Ascending aorta (tissue), 2 donors: ENCODE measurements at regions not wholly inside any gene's neighbourhood (a gene's known extent, or its start where the extent isn't known, plus 50 kb on each side); places are given as distances from the start of the nearest gene placed in this dataset.

Experiments
- DNase-seq, 2 donors: peaks; one replicate each; pipeline ENCODE4 v3.0.0-alpha.2; 2019; ENCODE audit warnings: low spot score in 2 of 2
- H3K27ac ChIP-seq, 2 donors: fragments of 200-600 bp; sonication (generic); one replicate each; pipeline ENCODE4 v1.5.1; 2016 to 2017; ENCODE audit warnings: mild to moderate bottlenecking in 1 of 2
- H3K27me3 ChIP-seq: fragments of 200-600 bp; sonication (generic); one replicate; pipeline ENCODE4 v1.5.1; 2017
- H3K36me3 ChIP-seq, 2 donors: fragments of 200-600 bp; sonication (generic); one replicate each; pipeline ENCODE4 v1.5.1; 2016
- H3K4me1 ChIP-seq, 2 donors: fragments of 200-600 bp; sonication (generic); one replicate each; pipeline ENCODE4 v1.5.1; 2016 to 2017; ENCODE audit warnings: mild to moderate bottlenecking in 1 of 2
- H3K4me3 ChIP-seq, 2 donors: fragments of 200-600 bp; sonication (generic); one replicate each; pipeline ENCODE4 v1.5.1; 2016 to 2017; ENCODE audit warnings: mild to moderate bottlenecking in 1 of 2
- H3K9me3 ChIP-seq, 2 donors: fragments of 200-600 bp; sonication (generic); one replicate each; pipeline ENCODE4 v1.5.1; 2016
- intact Hi-C: fragments of 100-400 bp; cut with DNase I; formaldehyde crosslinking; loops from one replicate; pipeline ENCODE4 v1.15.1; 2023
- TF ChIP-seq, protein P1 (sequence below), 3 experiments: fragments of 200-600 bp in 2 of 3; fragments of 450-650 bp in 1 of 3; sonication (generic) in 2 of 3; IDR thresholded peaks; one replicate each; pipeline ENCODE4 v1.5.1; 2016 to 2019; ENCODE audit warnings: antibody characterized with exemption in 3 of 3, mild to moderate bottlenecking in 1 of 3, moderate library complexity in 1 of 3

DNA sequence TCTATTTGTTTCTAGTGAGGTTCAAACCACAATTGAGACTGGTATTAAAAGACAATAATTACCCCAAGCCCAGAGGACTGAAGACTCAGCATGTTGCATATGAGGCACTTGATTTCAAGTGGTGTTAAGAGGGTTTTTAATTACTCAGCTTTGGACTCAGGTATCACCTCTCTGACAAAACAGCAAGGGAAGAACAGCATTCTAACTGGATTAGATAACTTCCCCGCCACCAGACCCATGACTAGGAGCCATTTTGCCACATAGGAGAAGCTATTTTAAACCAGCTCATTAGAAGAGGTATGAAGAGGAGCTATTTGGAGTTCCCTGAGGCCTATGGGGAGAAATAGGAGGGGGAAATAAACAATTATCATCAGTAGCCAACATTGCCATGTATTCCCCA, 226.1 kb upstream of the TOX3 start:
- no peak for DNase-seq
- intact Hi-C loops: no loop called here
- TF ChIP-seq, protein P1, sequence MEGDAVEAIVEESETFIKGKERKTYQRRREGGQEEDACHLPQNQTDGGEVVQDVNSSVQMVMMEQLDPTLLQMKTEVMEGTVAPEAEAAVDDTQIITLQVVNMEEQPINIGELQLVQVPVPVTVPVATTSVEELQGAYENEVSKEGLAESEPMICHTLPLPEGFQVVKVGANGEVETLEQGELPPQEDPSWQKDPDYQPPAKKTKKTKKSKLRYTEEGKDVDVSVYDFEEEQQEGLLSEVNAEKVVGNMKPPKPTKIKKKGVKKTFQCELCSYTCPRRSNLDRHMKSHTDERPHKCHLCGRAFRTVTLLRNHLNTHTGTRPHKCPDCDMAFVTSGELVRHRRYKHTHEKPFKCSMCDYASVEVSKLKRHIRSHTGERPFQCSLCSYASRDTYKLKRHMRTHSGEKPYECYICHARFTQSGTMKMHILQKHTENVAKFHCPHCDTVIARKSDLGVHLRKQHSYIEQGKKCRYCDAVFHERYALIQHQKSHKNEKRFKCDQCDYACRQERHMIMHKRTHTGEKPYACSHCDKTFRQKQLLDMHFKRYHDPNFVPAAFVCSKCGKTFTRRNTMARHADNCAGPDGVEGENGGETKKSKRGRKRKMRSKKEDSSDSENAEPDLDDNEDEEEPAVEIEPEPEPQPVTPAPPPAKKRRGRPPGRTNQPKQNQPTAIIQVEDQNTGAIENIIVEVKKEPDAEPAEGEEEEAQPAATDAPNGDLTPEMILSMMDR (IDR thresholded peaks at IDR 0.05): no peak
- Histone ChIP-seq H3K9me3 (no peaks in the 10 kb centered on the region), H3K27ac (no peak overlapping the region), H3K4me1 (no peaks in the 10 kb centered on the region), H3K36me3 (no peaks in the 10 kb centered on the region), H3K4me3 (no peak overlapping the region), H3K27me3 (no peaks in the 10 kb centered on the region)

DNA sequence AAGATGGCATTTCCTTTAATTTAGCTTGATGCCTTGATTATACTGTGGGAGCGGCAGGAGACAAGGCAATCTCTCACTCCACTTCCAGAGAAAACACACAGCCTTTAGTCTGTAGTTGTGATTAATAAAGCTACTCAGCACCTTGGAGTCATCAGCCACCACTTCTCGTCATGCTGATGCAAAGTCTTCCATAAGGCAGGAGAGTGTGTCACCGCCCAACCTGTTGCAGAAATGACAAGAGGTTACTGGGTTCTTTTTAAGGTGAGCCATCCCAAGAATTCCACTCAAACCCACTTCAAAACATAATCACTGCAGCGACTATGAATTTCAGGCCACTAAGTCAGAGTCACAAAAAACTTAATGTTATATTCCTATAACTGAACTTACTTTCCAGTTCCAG, 223.9 kb upstream of the TOX3 start:
- intact Hi-C loops: no loop called here
- Histone ChIP-seq H3K27ac (no peak overlapping the region), H3K4me1 (no peaks in the 10 kb centered on the region), H3K4me3 (no peak overlapping the region), H3K36me3 (no peaks in the 10 kb centered on the region), H3K27me3 (no peaks in the 10 kb centered on the region), H3K9me3 (no peaks in the 10 kb centered on the region)
- TF ChIP-seq, protein P1 (IDR thresholded peaks at IDR 0.05): no peak
- no peak for DNase-seq

DNA sequence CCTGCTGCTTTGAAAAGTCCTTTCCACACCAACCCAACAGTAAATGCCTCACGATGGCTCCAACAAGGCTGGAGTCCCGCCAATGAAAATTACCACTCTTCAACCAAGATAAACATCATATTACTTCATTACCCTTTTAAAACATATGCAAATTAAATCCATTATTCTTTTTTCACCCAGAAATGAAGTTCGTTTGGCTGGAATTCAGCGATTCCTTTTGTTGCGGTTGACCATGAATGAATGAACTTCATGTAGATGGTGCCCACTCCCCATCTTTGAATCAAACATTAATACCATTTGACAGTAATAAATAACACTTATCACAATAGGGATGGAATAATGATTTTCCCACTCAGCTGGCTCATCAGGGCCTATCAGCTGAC, 211.5 kb upstream of the TOX3 start:
- H3K4me3 ChIP-seq: no peak overlapping the region
- TF ChIP-seq, protein P1 (IDR thresholded peaks at IDR 0.05): no peak
- H3K27ac ChIP-seq: no peak overlapping the region
- H3K27me3 ChIP-seq: no peaks in the 10 kb centered on the region
- H3K9me3 ChIP-seq: no peaks in the 10 kb centered on the region
- no peaks in the 10 kb centered on the region for H3K4me1 ChIP-seq
- intact Hi-C loops: no loop called here
- no peaks in the 10 kb centered on the region for H3K36me3 ChIP-seq
- DNase-seq: no peak

DNA sequence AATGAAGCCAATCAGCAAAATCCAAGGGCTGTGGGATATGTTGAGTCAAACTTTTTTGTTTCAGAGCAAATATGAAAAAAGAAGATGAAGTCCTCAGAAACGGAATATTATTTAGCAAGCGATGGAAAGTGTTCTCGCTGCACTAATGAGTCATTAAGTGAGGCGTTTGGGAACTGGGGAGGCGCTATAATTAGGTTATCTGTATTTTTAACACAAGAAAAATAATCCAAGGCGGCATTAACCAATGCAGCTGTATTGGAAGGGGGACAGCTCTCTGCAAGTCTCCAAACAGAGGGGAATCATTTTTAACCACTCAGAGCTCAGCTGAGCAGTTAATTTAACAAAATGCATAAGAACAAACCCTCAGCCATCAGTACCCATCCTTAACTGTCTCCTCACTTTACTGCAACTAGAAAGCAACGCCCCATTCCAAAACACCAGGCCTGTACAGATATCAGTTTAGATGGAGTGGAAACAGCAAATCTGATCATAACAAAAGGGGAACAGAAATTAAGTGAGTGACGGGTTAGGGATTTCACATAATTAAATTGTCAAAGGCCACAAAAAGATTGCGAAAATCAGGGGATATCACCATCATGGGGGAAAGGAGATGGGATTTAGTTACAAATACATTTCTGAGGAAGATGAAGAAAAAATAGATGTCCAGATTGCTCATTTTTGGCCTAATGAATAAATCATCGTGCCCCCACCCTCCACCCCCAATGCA, 211.0 kb upstream of the TOX3 start:
- no peak for DNase-seq
- intact Hi-C loops: no loop called here
- Histone ChIP-seq H3K36me3 (no peaks in the 10 kb centered on the region), H3K27me3 (no peaks in the 10 kb centered on the region), H3K4me1 (no peaks in the 10 kb centered on the region), H3K4me3 (no peak overlapping the region), H3K27ac (no peak overlapping the region), H3K9me3 (no peaks in the 10 kb centered on the region)
- TF ChIP-seq, protein P1 (IDR thresholded peaks at IDR 0.05): no peak

DNA sequence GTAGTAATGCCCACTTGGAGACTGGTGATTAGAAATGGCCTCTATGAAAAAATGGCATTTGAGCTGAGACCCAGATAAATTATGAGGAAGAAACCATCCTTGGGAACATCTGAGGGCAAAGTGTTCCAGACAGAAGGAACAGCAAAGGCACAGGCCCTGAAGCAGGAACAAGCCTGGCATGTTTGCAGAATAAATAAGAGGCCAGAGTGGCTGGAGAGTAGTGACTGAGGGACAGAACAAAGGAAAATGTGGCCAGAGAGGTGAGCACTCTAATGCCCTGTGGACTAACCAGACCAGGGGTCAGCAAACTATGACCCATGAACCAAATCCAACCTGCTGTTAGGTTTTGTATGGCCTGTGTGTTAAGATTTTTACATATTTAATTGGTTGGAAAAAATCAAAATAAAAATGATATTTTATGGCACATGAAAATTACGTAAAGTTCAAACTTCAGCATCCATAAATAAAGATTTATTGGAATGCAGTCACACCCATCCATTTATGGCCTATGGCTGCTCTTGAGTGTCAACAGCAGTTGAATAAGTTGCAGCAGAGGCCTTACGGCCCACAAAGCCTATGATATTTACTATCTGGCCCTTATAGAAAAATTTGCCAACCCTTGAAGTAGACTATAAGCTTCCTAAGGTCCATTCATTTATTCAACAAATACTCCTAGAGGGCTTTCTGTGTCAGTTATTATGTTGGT, 210.0 kb upstream of the TOX3 start:
- TF ChIP-seq, protein P1 (IDR thresholded peaks at IDR 0.05): no peak
- no peaks in the 10 kb centered on the region for H3K9me3 ChIP-seq

More for the DNA sequence above, 210.0 kb upstream of the TOX3 start:
- H3K27ac ChIP-seq: no peak overlapping the region
- H3K4me3 ChIP-seq: no peak overlapping the region
- no peaks in the 10 kb centered on the region for H3K4me1 ChIP-seq
- no peaks in the 10 kb centered on the region for H3K27me3 ChIP-seq
- intact Hi-C loops: no loop called here
- H3K36me3 ChIP-seq: no peaks in the 10 kb centered on the region
- DNase-seq: no peak
